Stimulated activated CD4-positive, alpha-beta T cell treated with anti-CD3 and anti-CD28 coated beads, Interleukin-15, amount 100 ng/mL, for 1 hour (primary cell): ENCODE measurements at regions not wholly inside any gene's neighbourhood (a gene's known extent, or its start where the extent isn't known, plus 50 kb on each side); places are given as distances from the start of the nearest gene placed in this dataset.

Source experiments
- DNase-seq, 2 donors: peaks; one replicate each; pipeline ENCODE4 v3.0.0-alpha.2; 2020; ENCODE audit warnings: low read depth in 1 of 2, low spot score in 1 of 2

GRCh38 chr10:36636285-36636839, 489.0 kb upstream of the ANKRD30A start:
- no peak for DNase-seq

GRCh38 chr10:36634916-36635315, 490.5 kb upstream of the ANKRD30A start:
- no peak for DNase-seq

GRCh38 chr10:36630267-36630666, 495.1 kb upstream of the ANKRD30A start:
- no peak for DNase-seq

GRCh38 chr10:36629476-36629875, 495.9 kb upstream of the ANKRD30A start:
- DNase-seq: no peak

GRCh38 chr10:36624551-36625100, 500.8 kb upstream of the ANKRD30A start:
- DNase-seq: no peak

GRCh38 chr10:36621346-36621745, 504.1 kb upstream of the ANKRD30A start:
- no peak for DNase-seq

- DNase-seq: no peak
Observed at GRCh38 chr10:36612436-36612835, 513.0 kb upstream of the ANKRD30A start.

GRCh38 chr10:36608866-36609265, 516.5 kb upstream of the ANKRD30A start:
- DNase-seq: no peak

- no peak for DNase-seq
Observed at GRCh38 chr10:36608251-36608650, 517.1 kb upstream of the ANKRD30A start.

GRCh38 chr10:36606234-36606839, 519.1 kb upstream of the ANKRD30A start:
- no peak for DNase-seq

- DNase-seq: no peak
Observed at GRCh38 chr10:36604316-36604715, 521.1 kb upstream of the ANKRD30A start.

- no peak for DNase-seq
Observed at GRCh38 chr10:36603688-36604087, 521.7 kb upstream of the ANKRD30A start.

- no peak for DNase-seq
Observed at GRCh38 chr10:36602374-36602773, 523.0 kb upstream of the ANKRD30A start.

- no peak for DNase-seq
Observed at GRCh38 chr10:36597756-36598320, 527.6 kb upstream of the ANKRD30A start.

GRCh38 chr10:36592964-36593363, 532.4 kb upstream of the ANKRD30A start:
- no peak for DNase-seq

- no peak for DNase-seq
Observed at GRCh38 chr10:36591436-36591835, 534.0 kb upstream of the ANKRD30A start.

GRCh38 chr10:36583690-36584089, 541.7 kb upstream of the ANKRD30A start:
- DNase-seq: no peak

- no peak for DNase-seq
Observed at GRCh38 chr10:36581237-36581636, 544.2 kb upstream of the ANKRD30A start.

- DNase-seq: no peak
Observed at GRCh38 chr10:36578306-36578705, 547.1 kb upstream of the ANKRD30A start.

GRCh38 chr10:36577126-36577525, 548.3 kb upstream of the ANKRD30A start:
- DNase-seq: no peak

GRCh38 chr10:36574207-36574606, 551.2 kb upstream of the ANKRD30A start:
- DNase-seq: no peak

- no peak for DNase-seq
Observed at GRCh38 chr10:36573246-36573645, 552.2 kb upstream of the ANKRD30A start.

- no peak for DNase-seq
Observed at GRCh38 chr10:36564433-36564832, 561.0 kb upstream of the ANKRD30A start.
